ENCODE measurements at regions not wholly inside any gene's neighbourhood (a gene's known extent, or its start where the extent isn't known, plus 50 kb on each side); places are given as distances from the start of the nearest gene placed in this dataset.
"Not testable (repeated sequence)": the region's sequence is repeated elsewhere in the genome, so short reads cannot be mapped to it uniquely, and the experiment has no call there.

- not testable (repeated sequence) for H3K36me3 Mint-ChIP-seq, H3K27ac Mint-ChIP-seq
Measured at GRCh38 chr4:164262508-164262907, 491.4 kb upstream of the SMIM31 start.

DNA sequence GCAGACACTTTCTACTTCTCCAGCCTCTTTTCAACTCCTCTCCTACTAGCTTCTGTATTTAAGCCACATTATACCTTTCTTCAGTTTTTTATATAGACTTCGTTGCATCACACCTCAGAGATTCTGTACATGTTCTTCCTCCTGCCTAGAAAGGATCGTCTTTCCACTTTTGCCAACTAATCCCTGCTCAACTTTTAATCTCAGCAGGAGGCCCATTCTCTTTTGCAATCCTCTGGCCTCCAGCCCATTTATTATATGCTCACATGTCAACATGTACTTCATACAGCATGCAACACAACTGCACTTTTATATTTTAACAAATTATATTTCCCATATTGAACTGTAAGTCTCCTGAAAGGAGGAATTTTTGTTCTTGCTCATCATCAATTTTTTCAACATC, 476.5 kb upstream of the SMIM31 start:
- not testable (repeated sequence) for H3K4me3 Mint-ChIP-seq, H3K27me3 Mint-ChIP-seq, H3K4me1 Mint-ChIP-seq, H3K36me3 Mint-ChIP-seq, H3K27ac Mint-ChIP-seq, ATAC-seq, H3K9me3 Mint-ChIP-seq

More at GRCh38 chr4:164262508-164262907, 491.4 kb upstream of the SMIM31 start:
- H3K4me1 Mint-ChIP-seq, H3K4me3 Mint-ChIP-seq, H3K9me3 Mint-ChIP-seq, ATAC-seq, H3K27me3 Mint-ChIP-seq: not testable (repeated sequence)

DNA sequence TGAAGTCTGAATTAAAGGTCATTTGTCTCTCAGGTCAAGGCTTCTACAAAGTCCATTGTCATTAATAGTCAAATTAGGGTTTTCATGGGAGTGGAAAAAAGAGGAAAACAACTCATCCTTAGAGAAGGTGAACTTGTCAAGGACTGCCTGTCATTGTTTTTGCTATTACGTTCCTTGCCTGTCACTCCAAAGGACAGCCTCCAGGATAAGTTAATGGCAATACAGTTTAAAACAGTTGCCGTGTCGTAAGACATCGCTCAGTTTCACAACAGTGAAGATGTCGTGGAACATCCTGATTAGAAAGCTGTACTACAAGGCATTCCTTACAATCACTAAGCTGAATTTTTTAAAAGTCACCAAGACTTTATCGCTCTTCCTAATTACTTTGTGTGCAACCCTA, 466.8 kb upstream of the SMIM31 start:
- ATAC-seq, result no peak

GRCh38 chr4:164288578-164288977, 465.4 kb upstream of the SMIM31 start:
- Mint-ChIP-seq H3K9me3 (no peaks in the 10 kb centered on the region), H3K4me3 (no peak overlapping the region)

More for the DNA sequence above, 466.8 kb upstream of the SMIM31 start:
- Mint-ChIP-seq H3K27me3 (no peaks in the 10 kb centered on the region), H3K9me3 (no peaks in the 10 kb centered on the region), H3K36me3 (no peaks in the 10 kb centered on the region), H3K27ac (no peak overlapping the region), H3K4me3 (no peak overlapping the region), H3K4me1 (no peaks in the 10 kb centered on the region)

DNA sequence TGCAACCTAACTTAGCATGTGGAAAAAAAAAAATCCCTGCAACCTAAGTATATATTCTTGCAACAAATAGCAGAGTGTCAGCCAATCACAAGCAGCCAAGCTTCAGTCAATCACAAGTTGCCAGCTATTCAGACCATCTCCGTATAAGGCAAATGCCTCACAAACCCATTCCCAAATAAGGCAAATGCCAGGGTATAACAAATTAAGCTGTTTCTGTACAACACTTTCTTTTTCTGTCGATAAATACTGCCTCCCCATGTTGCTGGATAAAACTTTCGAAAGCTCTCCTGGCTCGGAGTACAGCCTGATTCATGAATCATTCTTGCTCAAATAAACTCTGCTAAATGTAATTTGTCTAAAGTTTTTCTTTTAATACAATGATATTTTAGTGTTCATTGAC, 460.7 kb upstream of the SMIM31 start:
- no peaks in the 10 kb centered on the region for H3K4me1 Mint-ChIP-seq
- ATAC-seq, result no peak
- H3K36me3 Mint-ChIP-seq, result no peaks in the 10 kb centered on the region
- H3K4me3 Mint-ChIP-seq, result no peak overlapping the region
- H3K27ac Mint-ChIP-seq, result no peak overlapping the region
- no peaks in the 10 kb centered on the region for H3K27me3 Mint-ChIP-seq
- no peaks in the 10 kb centered on the region for H3K9me3 Mint-ChIP-seq

More at GRCh38 chr4:164288578-164288977, 465.4 kb upstream of the SMIM31 start:
- H3K27ac Mint-ChIP-seq, result no peak overlapping the region
- ATAC-seq, result no peak
- no peaks in the 10 kb centered on the region for H3K27me3 Mint-ChIP-seq
- no peaks in the 10 kb centered on the region for H3K36me3 Mint-ChIP-seq
- H3K4me1 Mint-ChIP-seq, result no peaks in the 10 kb centered on the region

GRCh38 chr4:164293743-164294142, 460.2 kb upstream of the SMIM31 start:
- no peak for ATAC-seq
- Mint-ChIP-seq H3K27ac (no peak overlapping the region), H3K36me3 (no peaks in the 10 kb centered on the region)

DNA sequence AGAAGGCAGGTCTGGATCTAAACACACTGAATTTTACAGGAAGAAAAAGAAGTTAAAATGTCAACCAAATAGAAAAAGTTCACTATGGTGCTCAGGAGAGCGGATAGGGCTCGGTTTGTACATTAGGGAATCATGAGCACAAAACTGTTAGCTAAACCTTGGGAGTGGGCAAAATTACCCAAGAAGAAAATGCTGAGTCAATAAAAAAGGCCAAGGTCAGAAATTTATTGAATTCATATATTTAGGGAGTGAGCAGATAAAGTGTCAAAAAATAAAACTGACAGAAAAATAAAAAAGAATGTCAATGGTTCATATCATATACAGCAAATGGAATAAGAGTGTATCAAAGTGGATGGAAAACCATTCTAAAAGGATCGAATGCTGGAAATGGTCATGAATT, 452.5 kb upstream of the SMIM31 start:
- Mint-ChIP-seq H3K27ac (no peak overlapping the region), H3K27me3 (no peaks in the 10 kb centered on the region), H3K36me3 (no peaks in the 10 kb centered on the region), H3K4me1 (no peaks in the 10 kb centered on the region), H3K9me3 (no peaks in the 10 kb centered on the region), H3K4me3 (no peak overlapping the region)
- ATAC-seq, result no peak

More at GRCh38 chr4:164293743-164294142, 460.2 kb upstream of the SMIM31 start:
- Mint-ChIP-seq H3K9me3 (no peaks in the 10 kb centered on the region), H3K4me3 (no peak overlapping the region), H3K27me3 (no peaks in the 10 kb centered on the region), H3K4me1 (no peaks in the 10 kb centered on the region)

- Mint-ChIP-seq H3K27ac (no peak overlapping the region), H3K4me3 (no peak overlapping the region), H3K9me3 (no peaks in the 10 kb centered on the region), H3K27me3 (no peaks in the 10 kb centered on the region), H3K4me1 (no peaks in the 10 kb centered on the region), H3K36me3 (no peaks in the 10 kb centered on the region)
- no peak for ATAC-seq
Measured at GRCh38 chr4:164304101-164304639, 449.8 kb upstream of the SMIM31 start.

DNA sequence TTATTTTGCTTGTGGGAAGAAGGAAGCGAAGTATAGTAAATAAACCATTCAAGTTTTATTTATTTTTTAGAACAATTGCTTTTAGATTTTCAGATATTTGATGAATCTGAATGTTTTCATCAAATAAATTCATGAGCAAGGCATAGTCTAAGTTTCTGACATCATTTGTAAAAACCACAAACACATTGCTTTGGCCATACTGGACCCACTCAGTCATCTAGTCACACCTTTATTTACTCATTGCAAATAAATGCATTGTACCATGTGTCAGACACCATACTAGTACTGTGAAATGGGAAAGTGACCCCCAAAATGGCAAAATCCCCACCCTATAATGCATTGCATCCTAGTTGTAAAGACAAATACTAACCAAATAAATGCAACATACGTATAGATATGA, 449.1 kb upstream of the SMIM31 start:
- H3K27me3 Mint-ChIP-seq, result no peaks in the 10 kb centered on the region
- no peaks in the 10 kb centered on the region for H3K4me1 Mint-ChIP-seq
- H3K4me3 Mint-ChIP-seq, result no peak overlapping the region
- ATAC-seq, result no peak
- no peaks in the 10 kb centered on the region for H3K9me3 Mint-ChIP-seq
- no peaks in the 10 kb centered on the region for H3K36me3 Mint-ChIP-seq
- H3K27ac Mint-ChIP-seq, result no peak overlapping the region

DNA sequence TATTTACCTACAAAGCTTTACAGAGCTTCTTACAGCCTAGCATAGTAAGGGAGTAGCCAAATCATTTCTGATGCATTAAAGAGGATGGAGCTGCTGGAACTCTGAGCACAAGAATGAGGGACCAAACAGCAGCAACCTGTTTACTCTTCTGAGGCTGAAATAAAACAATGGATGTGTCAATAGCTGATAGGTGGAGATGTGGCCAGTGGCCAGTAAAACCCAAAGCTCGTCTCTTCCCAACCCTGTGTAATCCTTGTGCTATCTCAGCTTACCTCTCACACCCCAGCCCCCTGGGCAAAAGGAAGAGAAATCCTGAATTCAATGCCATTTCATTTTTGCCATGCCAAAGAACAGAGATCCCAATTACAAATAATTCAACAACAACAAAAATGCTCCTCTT, 446.7 kb upstream of the SMIM31 start:
- ATAC-seq, result no peak
- Mint-ChIP-seq H3K4me1 (no peaks in the 10 kb centered on the region), H3K27me3 (no peaks in the 10 kb centered on the region), H3K4me3 (no peak overlapping the region), H3K27ac (no peak overlapping the region), H3K9me3 (no peaks in the 10 kb centered on the region), H3K36me3 (no peaks in the 10 kb centered on the region)

DNA sequence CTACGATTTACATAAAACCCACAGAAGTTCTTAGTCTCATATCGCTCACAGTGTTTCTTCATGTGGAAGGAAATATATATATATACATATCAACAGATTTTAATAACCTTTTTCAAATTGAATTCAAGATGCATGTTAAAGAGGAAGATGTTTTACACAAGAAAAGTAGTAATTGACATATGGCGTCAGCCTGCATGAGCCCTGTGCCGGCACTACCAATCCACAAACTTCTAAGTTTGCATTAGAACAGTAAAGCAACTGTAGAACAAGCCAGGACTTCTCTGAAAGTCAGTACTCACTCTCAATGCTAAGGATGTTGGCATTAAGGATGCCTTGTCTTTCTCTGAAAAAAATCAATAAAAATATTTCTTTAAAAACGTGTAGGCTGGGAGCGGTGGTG, 441.3 kb upstream of the SMIM31 start:
- H3K27me3 Mint-ChIP-seq, result no peaks in the 10 kb centered on the region
- no peak for ATAC-seq
- H3K4me1 Mint-ChIP-seq, result no peaks in the 10 kb centered on the region
- no peak overlapping the region for H3K27ac Mint-ChIP-seq
- no peaks in the 10 kb centered on the region for H3K9me3 Mint-ChIP-seq
- H3K36me3 Mint-ChIP-seq, result no peaks in the 10 kb centered on the region
- no peak overlapping the region for H3K4me3 Mint-ChIP-seq

- ATAC-seq, result no peak
- Mint-ChIP-seq H3K27me3 (no peaks in the 10 kb centered on the region), H3K4me1 (no peaks in the 10 kb centered on the region)
Measured at GRCh38 chr4:164313853-164314252, 440.1 kb upstream of the SMIM31 start.

DNA sequence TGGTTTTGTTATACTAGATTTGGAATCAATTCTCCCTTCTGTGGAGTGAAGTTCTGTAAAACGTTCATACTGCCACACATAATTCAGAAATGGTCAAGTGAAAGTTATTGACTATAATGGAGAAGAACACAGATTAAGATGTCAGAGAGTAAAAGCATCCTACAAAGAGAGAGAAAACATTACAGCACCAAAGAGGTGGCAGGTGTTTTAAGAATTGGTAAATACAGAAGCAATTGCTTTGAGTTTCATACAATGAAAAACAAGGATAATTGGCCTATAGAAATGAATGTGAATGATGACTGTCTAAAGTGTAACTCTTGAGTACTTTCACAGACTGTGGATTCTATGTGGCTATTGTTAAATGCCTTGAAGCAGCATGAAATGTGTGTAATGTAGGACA, 435.6 kb upstream of the SMIM31 start:
- Mint-ChIP-seq H3K4me3 (no peak overlapping the region), H3K9me3 (no peaks in the 10 kb centered on the region), H3K4me1 (no peaks in the 10 kb centered on the region), H3K27me3 (no peaks in the 10 kb centered on the region), H3K36me3 (no peaks in the 10 kb centered on the region), H3K27ac (no peak overlapping the region)
- no peak for ATAC-seq

More at GRCh38 chr4:164313853-164314252, 440.1 kb upstream of the SMIM31 start:
- Mint-ChIP-seq H3K4me3 (no peak overlapping the region), H3K27ac (no peak overlapping the region), H3K9me3 (no peaks in the 10 kb centered on the region), H3K36me3 (no peaks in the 10 kb centered on the region)

GRCh38 chr4:164319688-164320087, 434.2 kb upstream of the SMIM31 start:
- Mint-ChIP-seq H3K27me3 (no peaks in the 10 kb centered on the region), H3K4me1 (no peaks in the 10 kb centered on the region), H3K36me3 (no peaks in the 10 kb centered on the region), H3K9me3 (no peaks in the 10 kb centered on the region), H3K27ac (no peak overlapping the region), H3K4me3 (no peak overlapping the region)
- no peak for ATAC-seq

- Mint-ChIP-seq H3K4me1 (no peaks in the 10 kb centered on the region), H3K36me3 (no peaks in the 10 kb centered on the region), H3K4me3 (no peak overlapping the region), H3K27me3 (no peaks in the 10 kb centered on the region), H3K9me3 (no peaks in the 10 kb centered on the region), H3K27ac (no peak overlapping the region)
- no peak for ATAC-seq
Measured at GRCh38 chr4:164320847-164321246, 433.1 kb upstream of the SMIM31 start.

GRCh38 chr4:164326056-164326455, 427.9 kb upstream of the SMIM31 start:
- Mint-ChIP-seq H3K27me3 (no peaks in the 10 kb centered on the region), H3K36me3 (no peaks in the 10 kb centered on the region), H3K4me1 (no peaks in the 10 kb centered on the region), H3K27ac (no peak overlapping the region), H3K4me3 (no peak overlapping the region), H3K9me3 (peaks cover 5% of the 10 kb centered on the region)
- ATAC-seq, result no peak

Data from stimulated activated memory B cell treated with anti-CD40 and anti-IgM and Interleukin-4, amounts not matched to agents 10 μg/mL and 1 μg/mL and 100 μg/mL, for 72 hours (primary cell).